Middle frontal gyrus (tissue), 1 donor: ENCODE measurements at regions not wholly inside any gene's neighbourhood (a gene's known extent, or its start where the extent isn't known, plus 50 kb on each side); places are given as distances from the start of the nearest gene placed in this dataset.

ENCODE experiments used
- DNase-seq: peaks from one replicate; pipeline ENCODE4 v3.0.0-alpha.2; 2015; ENCODE audit warnings: low spot score; ENCODE audit errors: extremely low spot score

DNA sequence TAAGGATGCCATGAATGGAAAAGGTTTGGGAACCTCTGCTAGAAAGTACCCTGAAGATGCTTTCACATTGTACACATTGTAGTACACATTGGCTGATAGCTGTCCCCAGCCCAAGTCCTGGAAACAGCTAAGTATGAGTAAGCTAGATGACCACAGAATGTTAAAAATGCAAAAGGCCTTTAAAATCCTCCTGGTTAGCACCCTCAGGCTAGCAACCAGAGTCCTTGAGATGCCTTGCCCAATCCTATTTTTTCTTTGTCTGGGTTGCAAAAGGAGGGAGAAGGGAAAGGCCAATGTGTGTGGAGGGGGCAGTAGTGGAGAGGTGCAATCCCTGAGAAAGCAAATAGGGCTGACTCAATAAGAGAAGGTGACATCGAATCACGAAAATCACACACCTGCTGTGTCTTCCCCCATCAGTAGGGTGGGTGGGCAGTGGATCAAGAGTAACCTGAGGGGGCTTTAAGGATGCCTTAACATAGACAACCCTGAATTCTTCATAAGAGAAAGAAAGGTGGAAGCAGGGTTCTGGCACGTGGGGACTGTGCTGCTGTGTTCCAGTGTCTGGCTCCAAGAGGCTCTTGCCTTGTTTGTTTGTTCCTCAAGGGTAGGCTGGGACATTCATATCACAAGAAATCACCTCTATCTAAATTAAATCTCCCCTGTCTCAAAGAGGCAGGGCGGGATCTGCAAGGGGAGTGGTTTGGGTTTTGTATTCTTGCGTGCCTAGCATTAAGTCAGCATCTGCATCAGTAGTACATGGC is 266.2 kb upstream of the PLXNA2 start:
- DNase-seq = no peak

GRCh38 chr1:208511242-208511860 is 267.2 kb upstream of the PLXNA2 start:
- no peak for DNase-seq

GRCh38 chr1:208513799-208514198 is 269.6 kb upstream of the PLXNA2 start:
- no peak for DNase-seq

DNA sequence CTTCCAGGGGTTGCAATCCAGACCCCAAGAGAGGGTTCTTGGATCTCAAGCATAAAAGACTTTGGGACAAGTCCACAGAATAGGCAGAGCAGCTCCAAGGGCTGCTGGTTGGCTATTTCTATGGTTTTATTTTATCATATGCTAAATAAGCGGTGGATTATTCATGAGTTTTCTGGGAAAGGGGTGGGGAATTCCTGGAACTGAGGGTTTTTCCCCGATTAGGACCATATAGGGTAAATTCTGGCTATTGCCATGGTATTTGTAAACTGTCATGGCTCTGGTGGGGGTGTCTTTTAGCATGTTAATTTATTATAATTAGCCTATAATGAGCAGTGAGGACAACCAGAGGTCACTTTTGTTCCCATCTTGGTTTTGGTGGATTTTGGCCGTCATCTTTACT is 270.9 kb upstream of the PLXNA2 start:
- DNase-seq = no peak

- DNase-seq = no peak
Observed at GRCh38 chr1:208516780-208517179, 272.6 kb upstream of the PLXNA2 start.

DNA sequence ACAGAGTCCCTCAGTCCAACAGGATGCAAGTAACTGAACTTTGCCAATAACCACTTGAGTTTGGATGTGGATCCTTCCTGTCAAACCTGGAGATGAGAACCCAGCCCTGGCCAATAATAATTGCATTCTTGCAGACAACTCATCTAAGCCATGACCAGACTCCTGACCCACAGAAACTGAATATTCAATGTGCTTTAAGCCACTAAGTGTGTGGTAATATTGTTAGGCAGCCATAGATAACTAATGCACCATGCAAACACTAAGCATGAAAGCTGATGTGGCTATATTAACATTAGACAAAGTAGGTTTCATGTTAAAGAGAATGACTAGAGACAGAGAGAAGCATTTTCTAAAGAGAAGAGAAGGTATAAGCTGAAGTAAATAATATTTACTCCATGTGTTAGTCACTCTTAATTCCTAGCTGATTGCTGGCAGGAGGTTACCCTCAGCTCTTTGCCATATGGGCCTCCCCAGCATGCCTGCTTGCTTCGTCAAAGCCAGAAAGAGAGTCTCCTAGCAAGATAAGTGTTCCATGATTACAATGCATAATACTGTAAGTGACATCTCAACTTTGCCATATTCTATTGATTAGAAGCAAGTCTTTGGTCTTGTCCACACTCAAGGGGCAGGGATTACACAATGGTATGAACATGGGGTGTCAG is 276.4 kb upstream of the PLXNA2 start:
- no peak for DNase-seq

DNA sequence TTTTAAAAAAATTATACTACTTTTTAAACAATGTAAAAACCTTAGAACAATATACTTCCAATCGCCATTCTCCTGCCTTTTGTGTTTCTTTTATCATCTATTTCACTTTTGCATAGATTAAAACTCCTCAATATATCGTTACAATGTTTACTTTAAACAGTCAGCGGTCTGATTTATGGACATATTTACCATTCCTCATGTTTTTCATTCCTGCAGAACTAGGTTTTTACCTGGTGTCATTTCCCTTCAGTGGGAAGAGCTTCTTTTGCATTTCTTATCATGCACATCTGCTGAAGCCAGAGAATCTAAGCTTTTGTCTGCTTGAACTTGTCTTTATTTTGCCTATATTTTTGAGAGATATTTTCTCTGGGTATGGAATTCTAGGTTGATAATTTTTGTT is 277.4 kb upstream of the PLXNA2 start:
- DNase-seq = no peak

DNA sequence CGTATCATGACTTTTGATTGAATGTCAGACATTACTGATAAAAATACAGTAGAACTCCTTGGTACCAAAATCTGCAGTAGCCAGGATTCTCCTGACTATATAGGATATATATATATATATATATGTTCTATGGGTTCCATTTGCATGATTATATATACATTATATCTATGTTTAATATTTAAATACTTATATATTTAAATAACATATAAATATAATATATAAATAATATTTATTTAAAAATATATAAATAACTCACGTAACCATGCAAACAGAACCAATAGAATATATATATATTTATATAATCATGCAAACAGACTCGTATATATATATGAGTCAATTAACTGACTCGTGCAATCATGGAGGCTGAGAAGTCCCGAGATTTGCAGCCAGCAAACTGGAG is 278.8 kb upstream of the PLXNA2 start:
- DNase-seq = no peak

DNA sequence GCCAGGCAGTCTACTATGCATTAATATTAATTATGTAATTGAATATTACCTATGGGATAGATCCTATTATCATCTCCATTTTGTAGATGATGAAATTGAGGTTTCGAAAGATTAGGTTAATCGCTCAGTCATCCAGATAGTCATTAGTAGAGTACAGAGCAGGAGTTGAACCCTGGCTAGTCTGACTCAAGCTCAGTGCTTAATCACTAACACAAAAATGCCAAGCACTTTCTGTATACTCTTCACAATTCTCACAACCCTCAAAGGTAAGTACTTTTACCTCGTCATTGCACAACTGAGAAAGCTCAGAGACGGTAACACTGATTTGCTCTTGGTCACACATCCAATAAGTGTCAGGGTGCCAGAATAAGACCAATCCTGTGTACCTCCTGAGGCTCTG is 280.2 kb upstream of the PLXNA2 start:
- DNase-seq = no peak

- no peak for DNase-seq
Observed at GRCh38 chr1:208524925-208525324, 280.7 kb upstream of the PLXNA2 start.

DNA sequence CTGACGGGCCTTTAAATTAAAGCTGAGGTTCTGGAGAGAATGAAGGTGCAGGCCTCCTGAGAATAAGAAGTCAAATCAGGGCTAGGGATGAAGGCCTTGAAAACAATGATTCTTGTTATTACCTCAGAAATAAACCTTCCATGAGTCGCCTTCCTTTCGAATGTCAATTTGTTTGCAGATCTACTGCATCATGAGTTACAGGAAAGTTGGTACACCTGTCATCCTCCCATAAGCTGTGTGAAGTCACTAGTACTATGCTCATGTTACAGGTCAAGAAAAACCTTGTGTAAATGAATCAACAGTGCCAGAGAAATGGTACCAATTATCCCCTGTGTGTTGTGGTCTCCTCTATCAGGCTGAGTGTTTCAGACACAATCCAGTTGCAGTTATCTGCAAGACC is 281.2 kb upstream of the PLXNA2 start:
- DNase-seq = no peak

GRCh38 chr1:208526613-208527125 is 282.5 kb upstream of the PLXNA2 start:
- DNase-seq = no peak

- DNase-seq = no peak
Observed at GRCh38 chr1:208527156-208527555, 283.0 kb upstream of the PLXNA2 start.

- peak; percentile 51 for DNase-seq
Observed at GRCh38 chr1:208528578-208529240, 284.5 kb upstream of the PLXNA2 start.

- no peak for DNase-seq
Observed at GRCh38 chr1:208531003-208531750, 287.0 kb upstream of the PLXNA2 start.

DNA sequence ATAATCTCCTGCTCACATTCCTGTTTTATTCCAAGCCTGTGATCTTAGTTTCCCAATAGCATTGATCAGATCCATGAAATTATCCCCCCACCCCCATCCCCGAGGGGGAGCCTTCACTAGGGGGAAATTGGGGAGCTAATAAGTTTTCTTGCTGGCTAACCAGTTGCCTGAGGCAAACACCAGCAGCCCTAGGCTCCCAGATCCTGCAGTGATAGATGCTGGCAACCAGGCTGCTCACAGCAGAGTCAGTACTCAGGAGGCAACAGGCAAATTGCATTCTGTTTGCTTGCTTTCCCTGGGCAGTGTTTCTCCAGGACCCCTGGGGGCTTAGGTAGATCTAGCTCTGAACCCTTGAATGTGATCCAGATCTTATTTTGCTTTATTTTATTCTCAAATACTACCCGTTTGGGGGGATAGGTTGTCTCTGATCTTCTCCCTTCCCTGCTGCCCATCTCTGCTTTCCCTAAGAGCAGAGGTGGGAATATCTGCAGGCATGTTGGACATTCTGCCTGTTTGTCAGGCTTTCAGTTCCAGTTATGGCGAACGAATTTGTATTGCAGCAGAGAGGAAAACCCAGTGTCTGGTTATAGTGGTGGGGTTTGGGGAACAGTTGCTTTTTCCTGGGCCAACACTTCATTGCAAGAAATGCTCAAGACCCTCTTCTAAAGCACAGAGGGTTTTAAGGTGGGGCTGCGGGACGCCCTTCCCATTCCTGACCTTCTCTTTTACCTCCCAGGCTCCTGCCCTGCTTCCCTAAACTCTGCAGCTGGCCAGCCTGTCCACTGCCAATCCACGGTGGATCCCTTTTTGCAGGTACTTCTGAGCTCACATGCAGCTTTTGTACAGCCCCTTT is 289.8 kb upstream of the PLXNA2 start:
- no peak for DNase-seq

DNA sequence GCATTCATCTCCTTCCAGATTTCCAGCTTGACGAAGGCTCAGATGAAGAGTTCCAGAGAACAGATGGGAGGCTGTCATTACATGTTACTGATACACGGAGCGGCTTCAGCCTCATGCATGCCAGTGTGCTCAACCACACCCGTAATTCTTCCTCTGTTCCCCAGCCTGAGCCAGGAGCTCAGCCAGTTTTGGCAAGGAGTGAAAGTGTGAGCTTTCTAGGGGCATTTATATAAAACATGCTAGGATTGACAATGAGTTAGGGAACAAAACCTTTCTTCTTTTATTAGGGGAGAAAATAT is 290.4 kb upstream of the PLXNA2 start:
- peak; percentile 22 for DNase-seq

GRCh38 chr1:208534979-208535378 is 290.8 kb upstream of the PLXNA2 start:
- DNase-seq = no peak

DNA sequence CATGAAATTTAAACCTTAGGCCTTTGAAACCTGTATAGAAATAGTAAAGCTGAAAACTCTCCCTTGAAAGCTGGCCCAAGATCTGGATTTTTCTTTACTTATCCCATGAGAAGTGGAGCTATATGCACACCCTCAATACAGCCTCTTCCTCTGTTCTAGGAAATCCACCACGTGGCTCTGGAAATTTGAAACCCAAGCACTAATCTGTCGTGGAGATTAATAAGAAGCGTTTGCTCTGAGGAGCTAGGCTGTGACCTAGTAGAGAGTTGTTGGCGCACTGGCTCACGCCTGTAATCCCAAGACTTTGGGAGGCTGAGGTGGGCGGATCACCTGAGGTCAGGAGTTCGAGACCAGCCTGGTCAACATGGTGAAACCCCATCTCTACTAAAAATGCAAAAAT is 291.3 kb upstream of the PLXNA2 start:
- DNase-seq = no peak

DNA sequence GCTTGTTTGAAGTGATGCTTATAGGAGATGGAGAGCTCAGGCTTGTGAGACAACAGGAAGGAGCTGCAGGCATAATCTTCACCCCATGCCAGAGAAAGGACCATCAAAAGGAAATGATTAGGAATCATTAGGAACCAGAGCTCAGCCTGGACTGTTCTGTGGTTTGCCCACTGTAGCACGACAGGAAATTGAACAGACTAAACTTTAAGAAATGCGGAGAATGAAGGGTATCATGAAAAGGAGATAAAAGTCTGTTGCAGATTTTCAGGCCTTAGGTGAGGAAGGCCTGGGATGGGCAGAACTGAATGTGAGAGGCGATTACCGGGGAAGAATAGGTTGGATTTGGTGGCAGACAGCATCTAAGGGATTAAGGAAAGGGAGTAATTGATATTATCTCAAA is 292.0 kb upstream of the PLXNA2 start:
- no peak for DNase-seq
